Naive thymus-derived CD4-positive, alpha-beta T cell (primary cell): ENCODE measurements at regions not wholly inside any gene's neighbourhood (a gene's known extent, or its start where the extent isn't known, plus 50 kb on each side); places are given as distances from the start of the nearest gene placed in this dataset.
A peak's percentile ranks its signal among the peaks of the same experiment; 100 is the strongest.

Experiments
- ATAC-seq: fragments of 150-1000 bp; cut with Tn5 transposase; 2 replicates; pipeline ENCODE4 v1.10.0; 2021; ENCODE audit warnings: mild to moderate bottlenecking, moderate library complexity
- CTCF ChIA-PET: fragments of 350-600 bp; sonication (Branson Sonifier 250); formaldehyde crosslinking; loops from one replicate; lab custom pipeline; 2021; ENCODE audit warnings: antibody characterized with exemption; lab: Charles Lee
- POLR2A ChIA-PET: fragments of 350-600 bp; sonication (Branson Sonifier 250); formaldehyde crosslinking; loops from one replicate; lab custom pipeline; 2021; ENCODE audit warnings: antibody characterized with exemption, inconsistent platforms; lab: Charles Lee
- DNase-seq, 9 donors: peaks; one replicate each; pipeline versions ENCODE4 v3.0.0 to v3.0.0-alpha.2; 2020 to 2022; ENCODE audit warnings: mixed read lengths in 1 of 9
- H3K27ac ChIP-seq: one replicate; pipeline ENCODE4 v1.7.0; 2013; ENCODE audit warnings: mild to moderate bottlenecking, low read depth, low read length, moderate library complexity
- H3K27me3 ChIP-seq, 2 donors: one replicate each; pipeline ENCODE4 v1.7.0; 2013; ENCODE audit warnings: low read length in 2 of 2, mild to moderate bottlenecking in 2 of 2, moderate library complexity in 2 of 2; ENCODE audit not compliant: control insufficient read depth in 2 of 2, insufficient read depth in 2 of 2
- H3K36me3 ChIP-seq, 3 experiments: 1 replicate in 2 of 3; 2 replicates in 1 of 3; pipeline ENCODE4 v1.7.0; 2013; ENCODE audit warnings: low read length in 3 of 3, mild to moderate bottlenecking in 3 of 3, moderate library complexity in 1 of 3; ENCODE audit not compliant: insufficient read depth in 3 of 3, control insufficient read depth in 2 of 3
- H3K4me1 ChIP-seq, 2 donors: one replicate each; pipeline ENCODE4 v1.7.0; 2013; ENCODE audit warnings: low read length in 2 of 2, mild to moderate bottlenecking in 2 of 2, moderate library complexity in 1 of 2; ENCODE audit not compliant: control insufficient read depth in 2 of 2, insufficient read depth in 2 of 2
- H3K4me3 ChIP-seq: 2 replicates; pipeline ENCODE4 v1.7.0; 2013; ENCODE audit warnings: mild to moderate bottlenecking, low read length
- H3K9me3 ChIP-seq, 3 experiments: 1 replicate in 2 of 3; 2 replicates in 1 of 3; pipeline ENCODE4 v1.7.0; 2013; ENCODE audit warnings: low read length in 3 of 3; ENCODE audit not compliant: control insufficient read depth in 2 of 3
- H3K27ac Mint-ChIP-seq, 9 donors: one replicate each; pipeline ENCODE4 v1.8.0; 2020 to 2022; ENCODE audit warnings: mixed read lengths in 9 of 9, mild to moderate bottlenecking in 8 of 9, moderate library complexity in 5 of 9, inconsistent platforms in 2 of 9
- H3K27me3 Mint-ChIP-seq, 5 donors: one replicate each; pipeline ENCODE4 v1.8.0; 2021 to 2022; ENCODE audit warnings: mixed read lengths in 5 of 5, mild to moderate bottlenecking in 1 of 5
- H3K36me3 Mint-ChIP-seq, 5 donors: one replicate each; pipeline ENCODE4 v1.8.0; 2020 to 2022; ENCODE audit warnings: mixed read lengths in 5 of 5, mild to moderate bottlenecking in 3 of 5, inconsistent platforms in 1 of 5
- H3K4me1 Mint-ChIP-seq, 7 donors: one replicate each; pipeline ENCODE4 v1.8.0; 2020 to 2022; ENCODE audit warnings: mixed read lengths in 7 of 7, mild to moderate bottlenecking in 3 of 7, inconsistent platforms in 1 of 7
- H3K4me3 Mint-ChIP-seq, 10 donors: one replicate each; pipeline ENCODE4 v1.8.0; 2020 to 2022; ENCODE audit warnings: mild to moderate bottlenecking in 10 of 10, mixed read lengths in 10 of 10, moderate library complexity in 6 of 10, inconsistent platforms in 2 of 10
- H3K9me3 Mint-ChIP-seq, 11 donors: one replicate each; pipeline ENCODE4 v1.8.0; 2020 to 2022; ENCODE audit warnings: mixed read lengths in 11 of 11, mild to moderate bottlenecking in 4 of 11, inconsistent platforms in 1 of 11, moderate library complexity in 1 of 11
- intact Hi-C, 2 donors: fragments of 100-400 bp; cut with micrococcal nuclease; formaldehyde crosslinking; loops; one replicate each; pipeline ENCODE4 v1.15.1; 2023

- intact Hi-C loops, result no loop called here
- ATAC-seq (no peak), DNase-seq (no peak)
- Mint-ChIP-seq H3K4me3 (no peak overlapping the region), H3K9me3 (peaks cover 0 to 29% (median 8%) of the 10 kb centered on the region in 11 donors), H3K4me1 (no peaks in the 10 kb centered on the region), H3K27me3 (peaks cover 0 to 22% (median 4%) of the 10 kb centered on the region in 5 donors), H3K27ac (no peak overlapping the region), H3K36me3 (no peaks in the 10 kb centered on the region)
- Histone ChIP-seq H3K36me3 (no peaks in the 10 kb centered on the region), H3K4me3 (no peak overlapping the region), H3K27ac (no peak overlapping the region), H3K4me1 (no peaks in the 10 kb centered on the region), H3K27me3 (no peaks in the 10 kb centered on the region), H3K9me3 (no peaks in the 10 kb centered on the region)
- ChIA-PET POLR2A (no interaction called here), CTCF (no interaction called here)
These were observed 209.5 kb upstream of the C1orf174 start for GRCh38 chr1:4109628-4109940.

- H3K4me1 ChIP-seq, result no peaks in the 10 kb centered on the region
- H3K9me3 ChIP-seq, result no peaks in the 10 kb centered on the region
- Mint-ChIP-seq H3K27ac (no peak overlapping the region), H3K4me1 (no peaks in the 10 kb centered on the region), H3K36me3 (no peaks in the 10 kb centered on the region), H3K4me3 (no peak overlapping the region), H3K9me3 (peaks cover 0 to 32% (median 10%) of the 10 kb centered on the region in 11 donors), H3K27me3 (peaks cover 0 to 22% (median 4%) of the 10 kb centered on the region in 5 donors)
- no peak for ATAC-seq
- DNase-seq, result no peak
- ChIA-PET CTCF (no interaction called here), POLR2A (no interaction called here)
- intact Hi-C loops, result no loop called here
- H3K27me3 ChIP-seq, result no peaks in the 10 kb centered on the region
- H3K27ac ChIP-seq, result no peak overlapping the region
- no peaks in the 10 kb centered on the region for H3K36me3 ChIP-seq
- H3K4me3 ChIP-seq, result no peak overlapping the region
These were observed 210.8 kb upstream of the C1orf174 start for GRCh38 chr1:4110888-4111287.

GRCh38 chr1:4113897-4114296 lies 213.8 kb upstream of the C1orf174 start:
- H3K9me3 Mint-ChIP-seq, result peaks cover 0 to 32% (median 10%) of the 10 kb centered on the region in 11 donors
- H3K27me3 Mint-ChIP-seq, result peaks cover 0 to 21% (median 4%) of the 10 kb centered on the region in 5 donors
- CTCF ChIA-PET, result no interaction called here
- intact Hi-C loops, result no loop called here
- no peaks in the 10 kb centered on the region for H3K4me1 Mint-ChIP-seq
- H3K4me3 Mint-ChIP-seq, result no peak overlapping the region
- DNase-seq, result no peak
- Histone ChIP-seq H3K27me3 (no peaks in the 10 kb centered on the region), H3K36me3 (no peaks in the 10 kb centered on the region), H3K4me1 (no peaks in the 10 kb centered on the region), H3K27ac (no peak overlapping the region), H3K9me3 (no peaks in the 10 kb centered on the region), H3K4me3 (no peak overlapping the region)
- H3K36me3 Mint-ChIP-seq, result no peaks in the 10 kb centered on the region
- POLR2A ChIA-PET, result no interaction called here
- no peak for ATAC-seq
- H3K27ac Mint-ChIP-seq, result no peak overlapping the region

- Histone ChIP-seq H3K36me3 (no peaks in the 10 kb centered on the region), H3K4me3 (no peak overlapping the region), H3K27ac (no peak overlapping the region), H3K4me1 (no peaks in the 10 kb centered on the region), H3K27me3 (no peaks in the 10 kb centered on the region), H3K9me3 (no peaks in the 10 kb centered on the region)
- no peaks in the 10 kb centered on the region for H3K36me3 Mint-ChIP-seq
- intact Hi-C loops, result no loop called here
- peaks cover 0 to 32% (median 10%) of the 10 kb centered on the region in 11 donors for H3K9me3 Mint-ChIP-seq
- no peak overlapping the region for H3K27ac Mint-ChIP-seq
- ATAC-seq (no peak), DNase-seq (no peak)
- POLR2A ChIA-PET, result no interaction called here
- CTCF ChIA-PET, result no interaction called here
- H3K4me1 Mint-ChIP-seq, result no peaks in the 10 kb centered on the region
- peaks cover 0 to 23% (median 0%) of the 10 kb centered on the region in 5 donors for H3K27me3 Mint-ChIP-seq
- no peak overlapping the region for H3K4me3 Mint-ChIP-seq
These were observed 215.3 kb upstream of the C1orf174 start for GRCh38 chr1:4115191-4115900.

- Mint-ChIP-seq H3K9me3 (peaks cover 0 to 26% (median 8%) of the 10 kb centered on the region in 11 donors), H3K4me3 (no peak overlapping the region), H3K36me3 (no peaks in the 10 kb centered on the region), H3K4me1 (no peaks in the 10 kb centered on the region), H3K27me3 (peaks cover 0 to 23% (median 0%) of the 10 kb centered on the region in 5 donors), H3K27ac (no peak overlapping the region)
- CTCF ChIA-PET, result no interaction called here
- Histone ChIP-seq H3K4me1 (no peaks in the 10 kb centered on the region), H3K27me3 (no peaks in the 10 kb centered on the region), H3K36me3 (no peaks in the 10 kb centered on the region), H3K27ac (no peak overlapping the region), H3K4me3 (no peak overlapping the region), H3K9me3 (no peaks in the 10 kb centered on the region)
- intact Hi-C loops, result no loop called here
- DNase-seq (no peak), ATAC-seq (no peak)
- POLR2A ChIA-PET, result no interaction called here
These were observed 217.1 kb upstream of the C1orf174 start for GRCh38 chr1:4117196-4117595.

- Histone ChIP-seq H3K4me3 (no peak overlapping the region), H3K9me3 (no peaks in the 10 kb centered on the region), H3K27ac (no peak overlapping the region), H3K4me1 (no peaks in the 10 kb centered on the region), H3K36me3 (no peaks in the 10 kb centered on the region), H3K27me3 (no peaks in the 10 kb centered on the region)
- H3K9me3 Mint-ChIP-seq, result peaks cover 0 to 10% (median 4%) of the 10 kb centered on the region in 11 donors
- peak overlapping the region in 1 of 9 donors; percentile 59 for H3K27ac Mint-ChIP-seq
- ChIA-PET POLR2A (no interaction called here), CTCF (no interaction called here)
- DNase-seq (no peak), ATAC-seq (no peak)
- intact Hi-C loops, result no loop called here
- H3K4me1 Mint-ChIP-seq, result no peaks in the 10 kb centered on the region
- H3K36me3 Mint-ChIP-seq, result no peaks in the 10 kb centered on the region
- peaks cover 0 to 19% (median 0%) of the 10 kb centered on the region in 5 donors for H3K27me3 Mint-ChIP-seq
- no peak overlapping the region for H3K4me3 Mint-ChIP-seq
These were observed 218.9 kb upstream of the C1orf174 start for GRCh38 chr1:4118746-4119515.
